ENCODE measurements at regions not wholly inside any gene's neighbourhood (a gene's known extent, or its start where the extent isn't known, plus 50 kb on each side); places are given as distances from the start of the nearest gene placed in this dataset.

DNA sequence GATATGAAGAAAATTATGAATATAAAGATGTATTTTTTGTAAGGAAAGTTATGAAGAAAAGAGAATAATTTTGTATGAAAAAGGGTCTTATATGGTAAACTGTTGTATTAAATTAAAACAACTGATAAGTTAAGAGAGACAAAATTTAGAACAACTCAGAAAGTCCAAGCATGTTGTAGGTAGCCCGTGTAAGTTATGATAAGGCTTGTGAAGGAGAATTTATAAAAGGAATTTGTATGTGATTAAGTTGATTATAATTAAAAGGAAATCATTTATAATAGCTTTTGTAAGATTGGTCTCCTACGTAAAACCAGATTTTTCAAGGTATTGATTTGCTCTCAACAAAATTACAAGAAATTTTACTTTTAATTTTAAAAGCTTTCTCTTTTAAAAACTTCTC lies 1579.3 kb downstream of the HACE1 start (continued):
- TF ChIP-seq JUN (IDR thresholded peaks at IDR 0.05; ENCODE audit: low read depth, low read length) (no peak), SRF (IDR thresholded peaks at IDR 0.05; ENCODE audit: low read depth, low read length) (no peak), EP300 (IDR thresholded peaks at IDR 0.05; ENCODE audit: borderline replicate concordance in 1 of 2, low read depth in 2 of 2, low read length in 2 of 2) (no peak), TEAD4 (IDR thresholded peaks at IDR 0.05; ENCODE audit: low read depth, low read length) (no peak), TAF1 (IDR thresholded peaks at IDR 0.05; ENCODE audit: low read depth, low read length) (no peak), SP2 (IDR thresholded peaks at IDR 0.05; ENCODE audit: low read length) (no peak), CBX5 (IDR thresholded peaks at IDR 0.05; ENCODE audit: low read depth, low read length) (no peak)

Data from H1 (cell line).